ENCODE measurements at regions not wholly inside any gene's neighbourhood (a gene's known extent, or its start where the extent isn't known, plus 50 kb on each side); places are given as distances from the start of the nearest gene placed in this dataset.
"Not testable (repeated sequence)": the region's sequence is repeated elsewhere in the genome, so short reads cannot be mapped to it uniquely, and the experiment has no call there.

DNA sequence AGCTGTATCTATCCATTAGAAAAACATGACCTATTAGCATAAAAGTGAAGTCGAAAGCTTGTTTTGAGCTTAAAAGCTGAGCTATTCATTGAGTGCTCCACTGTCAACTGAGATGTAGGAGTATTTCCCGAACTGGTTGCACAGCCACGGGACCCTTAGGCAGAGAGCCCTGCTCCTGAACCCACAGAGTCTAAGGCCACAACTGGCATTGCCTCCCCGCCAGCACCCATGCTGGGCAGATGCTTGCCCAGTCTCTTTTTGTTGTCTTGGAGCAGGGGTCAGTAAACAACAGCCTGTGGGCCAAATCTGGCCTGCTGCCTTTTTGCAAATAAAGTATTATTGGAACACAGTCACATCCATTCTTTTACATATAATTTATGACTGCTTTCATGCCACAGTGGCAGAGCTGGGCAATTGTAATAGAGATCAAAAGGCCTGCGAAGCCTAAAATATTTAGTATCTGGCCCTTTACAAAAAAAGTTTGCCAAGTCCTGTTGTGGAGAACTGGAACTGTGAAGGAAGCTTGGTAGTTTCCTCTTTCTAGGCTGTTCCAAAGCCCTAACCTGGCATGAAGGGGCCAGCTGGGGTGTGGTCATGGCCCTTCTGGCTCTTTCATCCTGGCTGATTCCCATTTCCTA is 58.4 kb upstream of the WAPL start:
- DNase-seq (ENCODE audit: low spot score) = no peak

DNA sequence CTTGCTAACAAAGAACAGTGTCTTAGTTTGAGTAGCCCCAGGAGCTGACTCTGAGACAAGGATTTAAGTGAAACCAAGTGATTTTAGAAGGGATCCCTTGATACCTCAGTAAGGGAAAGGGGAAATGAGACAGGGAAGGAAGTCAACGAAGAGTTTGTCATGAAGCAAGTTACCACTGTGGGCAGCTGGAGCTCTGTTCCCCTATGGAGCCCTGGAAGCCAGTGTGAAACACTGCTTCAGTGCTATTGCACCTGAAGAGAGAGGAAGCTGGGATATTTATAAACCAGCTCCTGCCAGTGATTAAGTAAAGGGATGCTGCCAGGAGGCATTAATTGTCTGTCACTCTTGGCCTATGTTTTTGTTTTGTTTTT is 58.9 kb upstream of the WAPL start:
- DNase-seq (ENCODE audit: low spot score) = no peak

DNA sequence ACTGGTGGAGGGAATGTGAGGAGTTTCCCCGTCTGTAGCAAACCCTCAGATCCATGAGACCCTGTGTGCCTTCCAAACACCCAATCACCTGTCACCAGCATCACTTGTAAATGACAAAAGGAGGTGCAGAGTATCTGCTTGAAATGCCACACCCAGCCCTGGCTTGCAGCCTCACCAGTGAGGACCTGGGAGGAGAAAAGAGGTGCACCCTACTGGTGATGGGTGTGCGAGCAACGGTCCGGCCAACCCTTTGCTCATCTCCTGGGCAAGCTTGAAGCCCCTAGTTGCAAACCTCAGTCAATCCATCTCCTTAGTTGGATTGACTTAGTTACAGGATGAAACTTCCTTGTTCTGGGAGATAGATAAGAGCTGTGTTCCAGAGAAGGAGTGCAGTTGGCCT is 62.4 kb upstream of the WAPL start:
- no peak for DNase-seq (ENCODE audit: low spot score)

DNA sequence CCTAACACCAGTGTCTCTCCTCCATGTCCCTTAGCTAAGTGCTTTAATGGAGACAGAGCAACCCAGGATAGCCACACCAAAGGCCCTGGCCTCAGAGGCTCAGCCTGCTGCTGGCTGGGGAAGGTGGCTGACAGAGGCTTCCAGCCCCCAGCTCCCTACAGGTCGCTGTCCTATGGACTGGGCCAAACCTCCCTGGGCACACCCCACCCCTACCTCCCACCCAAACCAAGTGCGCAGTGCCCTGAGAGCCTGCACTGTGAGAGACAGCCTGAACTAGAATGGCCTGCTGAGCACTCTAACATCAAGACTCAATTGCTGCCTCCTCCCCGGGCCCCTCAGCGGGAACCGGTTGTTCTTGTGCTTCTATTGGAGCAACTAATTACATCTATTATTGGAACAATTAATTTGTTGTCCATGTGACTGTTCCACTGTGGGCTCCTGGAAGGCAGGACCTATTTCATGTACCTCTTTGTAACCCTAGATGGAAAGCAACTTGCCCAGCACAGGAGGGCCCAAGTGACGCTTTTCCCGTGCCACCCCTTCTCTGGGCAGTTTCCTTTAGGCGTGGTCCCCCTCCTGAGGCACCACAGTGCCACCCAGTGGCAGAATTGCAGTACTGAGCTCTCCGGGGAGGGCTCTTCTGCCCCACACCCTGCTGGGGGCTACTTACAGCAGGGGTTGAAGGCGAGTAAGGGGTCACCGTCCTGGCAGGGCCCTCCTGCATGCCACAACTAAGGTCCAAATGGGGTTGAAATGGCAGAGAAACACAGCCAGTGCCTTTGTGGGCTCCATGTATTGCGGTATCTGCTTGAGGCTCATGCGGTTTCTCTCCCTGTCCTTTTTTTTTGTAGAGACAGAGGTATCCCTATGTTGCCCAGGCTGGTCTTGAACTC is 63.7 kb upstream of the WAPL start:
- DNase-seq (ENCODE audit: low spot score) = peak; percentile 60

DNA sequence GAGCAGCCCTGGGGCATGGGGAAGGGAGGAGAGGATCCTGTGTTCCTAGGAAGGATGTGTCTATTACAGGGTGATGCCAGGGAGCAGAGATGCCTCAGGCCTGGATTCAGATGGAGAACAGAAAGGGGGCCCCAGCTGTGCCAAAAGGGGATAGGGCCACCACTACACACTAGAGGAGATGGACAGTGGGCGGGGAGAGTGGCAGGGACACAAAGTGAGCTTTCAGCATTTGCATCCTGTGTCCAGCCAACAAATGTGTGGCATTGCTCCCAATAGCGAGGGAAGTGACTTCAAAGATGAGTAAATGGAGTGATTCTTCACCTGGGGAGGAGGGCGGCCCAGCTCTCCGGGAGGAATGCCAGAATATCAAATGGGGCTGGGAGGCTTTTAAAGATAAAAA is 64.9 kb upstream of the WAPL start:
- DNase-seq (ENCODE audit: low spot score) = no peak

DNA sequence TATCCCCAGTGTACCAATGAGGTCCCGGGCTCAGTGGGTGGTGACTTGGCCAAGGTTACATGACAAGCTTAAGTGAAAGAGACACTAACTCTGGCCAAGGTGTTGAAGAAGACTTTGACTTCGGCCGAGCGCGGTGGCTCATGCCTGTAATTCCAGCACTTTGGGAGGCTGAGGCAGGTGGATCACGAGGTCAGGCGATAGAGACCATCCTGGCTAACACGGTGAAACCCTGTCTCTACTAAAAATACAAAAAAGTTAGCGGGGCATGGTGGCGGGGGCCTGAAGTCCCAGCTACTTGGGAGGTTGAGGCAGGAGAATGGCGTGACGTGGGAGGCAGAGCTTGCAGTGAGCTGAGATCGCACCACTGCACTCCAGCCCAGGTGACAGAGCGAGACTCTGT is 65.6 kb upstream of the OPN4 start:
- not testable (repeated sequence) for DNase-seq (ENCODE audit: low spot score)

DNA sequence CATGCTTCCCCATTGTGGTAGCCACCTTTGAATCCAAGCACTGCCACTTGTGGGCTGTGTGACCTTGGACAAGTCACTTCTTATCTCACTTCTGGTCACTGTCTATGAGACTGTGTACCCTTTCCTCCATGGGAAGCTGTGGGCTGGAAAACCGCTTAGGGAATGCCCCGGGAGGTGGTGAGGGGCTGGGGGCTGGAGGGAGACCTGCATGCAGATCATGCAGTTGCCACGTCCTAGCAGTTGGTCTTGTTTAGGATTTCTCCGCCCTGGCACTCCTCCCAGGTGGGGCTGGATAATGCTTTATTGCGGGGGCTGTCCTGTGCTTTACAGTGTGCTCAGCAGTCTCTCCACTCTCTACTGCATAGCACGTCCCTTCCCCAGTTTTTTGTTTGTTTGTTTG is 62.9 kb upstream of the OPN4 start:
- no peak for DNase-seq (ENCODE audit: low spot score)

DNA sequence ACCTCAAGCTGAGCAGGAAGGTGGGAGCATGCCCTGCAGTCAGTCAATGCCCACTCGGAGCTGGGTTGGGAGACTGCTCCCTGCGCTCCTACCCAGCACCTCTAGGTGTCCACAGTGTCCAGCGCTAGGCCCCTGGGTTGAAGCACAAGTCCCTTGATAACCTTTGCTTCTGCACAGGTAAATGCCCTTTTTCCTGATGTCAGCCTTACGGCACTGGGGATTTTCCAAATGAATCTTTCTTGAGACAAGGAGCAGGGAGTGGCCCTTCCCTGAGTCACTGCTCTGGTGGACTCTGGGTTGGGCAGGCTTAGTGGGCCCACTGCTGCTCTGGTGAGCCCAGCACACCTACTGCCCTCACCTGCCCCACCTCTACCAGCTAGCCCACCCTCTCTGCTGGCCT is 61.9 kb upstream of the OPN4 start:
- peak; percentile 31 for DNase-seq (ENCODE audit: low spot score)

DNA sequence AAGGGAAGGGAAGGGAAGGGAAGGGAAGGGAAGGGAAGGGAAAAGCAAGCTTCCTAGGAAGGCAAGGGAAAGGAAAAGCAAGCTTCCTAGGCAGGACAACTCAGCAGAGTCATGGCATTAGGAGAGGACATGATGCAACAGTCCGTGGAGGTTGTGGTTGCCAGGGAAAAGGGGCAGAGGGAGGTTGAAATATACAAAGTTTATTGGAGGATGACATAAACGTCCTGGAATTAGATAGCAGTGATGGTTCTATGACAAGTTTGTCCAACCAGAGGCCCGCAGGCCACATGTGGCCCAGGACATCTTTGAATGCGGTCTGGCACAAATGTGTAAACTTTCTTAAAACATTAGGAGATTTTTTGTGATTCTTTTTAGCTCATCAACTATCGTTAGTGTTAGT is 59.8 kb upstream of the OPN4 start:
- no peak for DNase-seq (ENCODE audit: low spot score)

DNA sequence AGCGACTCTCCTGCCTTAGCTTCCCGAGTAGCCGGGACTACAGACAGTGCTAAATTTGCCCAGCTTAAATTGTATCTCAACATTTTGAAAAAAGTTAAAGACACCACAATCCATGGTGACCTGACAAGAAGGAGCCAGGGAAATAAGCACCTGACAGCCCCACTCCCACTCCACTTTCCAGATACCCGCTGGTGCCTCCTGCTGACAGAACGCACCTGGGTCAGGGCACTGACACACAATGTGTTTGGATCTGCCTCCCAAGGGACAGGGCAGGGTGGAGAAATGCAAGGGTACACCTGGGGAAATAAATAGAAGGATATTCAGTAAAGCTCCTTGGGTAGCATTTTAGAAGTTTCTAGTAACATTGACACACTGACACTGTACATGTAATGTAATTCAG is 58.9 kb upstream of the OPN4 start:
- DNase-seq (ENCODE audit: low spot score) = no peak

DNA sequence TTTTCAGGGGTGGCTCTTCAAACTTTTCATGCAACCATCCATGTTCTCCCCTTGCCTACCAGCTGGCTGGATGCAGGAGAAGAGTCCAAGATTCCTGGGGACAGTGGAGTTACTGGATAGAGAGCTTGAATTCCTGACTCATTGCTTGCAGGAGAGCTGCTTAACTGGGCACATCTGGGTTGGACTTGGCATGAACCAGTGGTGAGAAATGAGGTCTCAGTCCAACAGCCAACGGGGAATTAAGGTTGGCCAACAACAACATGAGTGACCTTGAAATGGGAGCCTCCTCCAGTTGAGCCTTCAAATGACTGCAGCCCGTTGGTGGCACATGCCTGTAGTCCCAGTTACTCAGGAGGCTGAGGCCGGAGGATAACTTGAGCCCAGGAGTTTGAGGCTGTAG is 58.1 kb upstream of the OPN4 start:
- DNase-seq (ENCODE audit: low spot score) = no peak

DNA sequence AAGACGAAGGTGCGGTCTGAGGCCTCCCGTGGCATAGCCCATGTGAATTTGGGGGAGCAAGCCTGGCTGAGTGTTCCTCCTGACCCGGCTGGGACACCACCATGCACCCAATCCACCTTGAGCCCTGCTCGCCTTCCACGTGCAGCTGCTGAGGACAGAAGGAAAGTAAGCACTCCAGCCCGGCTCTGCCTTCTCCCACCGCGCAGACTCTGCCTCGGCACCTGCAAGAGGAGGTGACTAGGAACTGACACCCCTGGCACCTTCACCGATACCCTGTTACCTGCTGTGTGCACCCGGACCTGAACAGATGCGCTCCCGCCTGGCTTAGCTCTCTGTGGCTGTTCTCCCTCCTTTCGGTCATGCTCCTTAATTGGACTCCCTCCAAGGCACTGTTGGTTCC is 57.0 kb upstream of the OPN4 start:
- no peak for DNase-seq (ENCODE audit: low spot score)

DNA sequence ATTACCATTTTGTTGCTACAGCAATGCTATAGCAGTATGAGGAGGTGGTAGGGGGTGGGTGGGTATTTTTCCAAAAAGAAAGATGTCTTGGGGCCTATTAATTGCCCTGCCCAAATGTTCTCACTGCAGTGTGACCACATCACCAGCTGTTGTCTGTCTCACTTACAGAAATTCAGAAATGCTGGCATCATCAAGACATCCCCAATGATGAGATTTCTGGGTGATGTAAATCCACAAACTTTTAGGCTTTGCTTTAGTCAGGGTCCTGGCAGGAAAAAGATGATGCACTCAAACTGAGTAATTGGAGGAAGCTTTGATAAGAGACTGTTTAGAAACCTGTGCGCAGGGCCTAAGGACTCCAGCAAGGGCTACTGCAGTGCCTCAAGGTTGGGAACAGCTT is 56.2 kb upstream of the OPN4 start:
- DNase-seq (ENCODE audit: low spot score) = no peak

DNA sequence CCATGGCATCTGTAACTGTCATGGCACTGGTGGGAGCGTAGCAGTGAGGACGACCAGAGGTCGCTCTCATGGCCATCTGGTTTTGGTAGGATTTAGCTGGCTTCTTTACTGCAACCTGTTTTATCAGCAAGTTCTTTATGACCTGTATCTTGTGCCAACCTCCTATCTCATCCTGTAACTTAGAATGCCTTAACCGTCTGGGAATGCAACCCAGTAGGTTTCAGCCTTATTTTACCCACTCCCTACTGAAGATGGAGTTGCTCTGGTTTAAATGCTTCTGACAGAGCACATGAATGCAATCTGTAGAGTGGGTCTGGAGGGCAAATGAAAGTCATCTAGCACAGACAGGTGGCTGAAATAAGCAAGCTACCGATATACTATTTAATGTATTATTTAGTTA is 55.3 kb upstream of the OPN4 start:
- DNase-seq (ENCODE audit: low spot score) = no peak

DNA sequence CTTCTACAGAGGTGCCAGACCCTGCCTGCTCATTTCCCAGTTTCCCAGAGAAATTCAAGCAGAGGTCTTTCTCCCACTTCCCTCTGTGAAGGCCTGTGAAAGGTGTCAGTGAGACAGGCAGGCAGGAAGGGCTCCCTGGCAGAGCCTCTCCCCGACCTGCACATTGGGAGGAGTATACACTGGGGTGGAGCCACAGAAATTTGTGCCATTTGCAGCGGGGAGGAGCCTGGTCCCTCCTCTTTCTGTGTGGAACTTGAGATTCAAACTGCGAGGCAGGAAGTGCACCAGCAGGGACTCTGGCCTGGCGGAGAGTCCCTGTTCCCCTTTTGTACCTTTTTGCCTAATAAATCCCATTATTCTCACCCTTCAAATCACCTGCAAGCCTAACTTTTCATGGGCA is 54.6 kb upstream of the OPN4 start:
- no peak for DNase-seq (ENCODE audit: low spot score)

DNA sequence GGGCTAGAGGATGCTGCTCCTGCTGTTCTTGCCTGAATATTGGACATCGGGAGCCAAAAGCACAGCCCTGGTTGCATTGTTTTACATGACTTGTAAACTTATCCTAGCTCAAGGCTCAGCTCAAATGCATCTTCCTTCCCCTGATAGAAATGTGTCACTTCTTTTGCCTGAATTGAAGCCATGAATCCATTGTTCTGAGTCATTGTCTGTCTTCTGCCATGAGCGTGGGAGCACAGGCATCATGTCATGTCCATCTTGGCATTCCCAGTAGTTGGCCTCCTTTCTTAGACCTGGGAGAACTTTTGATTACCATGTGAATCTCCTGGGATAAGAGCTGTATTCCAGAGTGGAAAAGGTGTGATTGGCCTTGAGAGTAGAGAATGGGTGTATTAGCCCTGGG is 54.1 kb upstream of the OPN4 start:
- no peak for DNase-seq (ENCODE audit: low spot score)

DNA sequence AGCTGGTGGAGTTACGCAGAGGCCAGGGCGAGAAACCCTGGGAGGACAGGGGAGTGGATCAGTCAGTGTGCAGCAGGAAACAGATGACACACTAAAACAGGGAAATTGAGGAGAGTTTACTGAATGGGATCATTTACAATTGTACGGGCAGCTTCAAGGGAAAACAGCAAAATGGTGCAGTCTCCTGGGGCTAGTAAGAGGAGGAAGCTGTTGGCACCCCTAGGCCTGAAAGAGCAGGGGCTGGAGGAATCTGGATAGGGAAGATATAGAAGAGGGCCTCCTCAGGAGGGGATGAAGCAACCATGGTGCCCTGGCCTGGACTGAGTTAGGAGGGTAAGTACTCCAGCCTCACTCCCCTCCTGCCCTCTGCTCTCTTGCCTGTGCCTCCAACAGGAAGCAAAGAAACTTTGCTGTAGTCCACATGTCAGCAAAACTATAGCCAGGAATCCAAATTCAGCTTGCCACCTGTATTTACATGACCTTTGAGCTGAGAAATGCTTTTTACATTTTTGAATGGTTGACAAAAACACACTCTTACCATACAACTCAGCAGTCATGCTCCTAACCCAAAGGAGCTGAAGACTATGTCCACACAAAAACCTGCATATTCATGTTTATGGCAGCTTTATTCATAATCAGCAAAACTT is 52.3 kb upstream of the OPN4 start:
- no peak for DNase-seq (ENCODE audit: low spot score)

DNA sequence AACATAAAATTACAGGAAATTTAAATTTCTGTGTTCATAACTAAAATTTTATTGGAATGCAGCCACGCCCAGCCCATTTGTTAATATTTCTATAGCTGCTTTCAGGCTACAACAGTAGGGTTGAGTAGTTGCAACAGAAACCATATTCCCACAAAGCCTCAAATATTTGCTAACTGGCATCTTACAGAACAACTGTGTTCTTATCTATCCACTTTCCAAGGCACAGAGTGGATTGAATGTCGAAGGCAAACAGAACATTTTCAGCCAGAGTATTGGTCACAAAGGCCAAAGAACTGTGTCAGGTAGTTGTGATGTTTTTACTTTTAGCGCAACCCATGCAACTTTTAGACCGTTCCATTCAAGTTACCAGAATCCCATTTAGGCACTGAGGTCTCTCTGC is 51.1 kb upstream of the OPN4 start:
- no peak for DNase-seq (ENCODE audit: low spot score)

Data from HuH-7.5 (cell line).